GM19328 (cell line): ENCODE measurements at regions not wholly inside any gene's neighbourhood (a gene's known extent, or its start where the extent isn't known, plus 50 kb on each side); places are given as distances from the start of the nearest gene placed in this dataset.
"Not testable (repeated sequence)": the region's sequence is repeated elsewhere in the genome, so short reads cannot be mapped to it uniquely, and the experiment has no call there.

Experiments
- ATAC-seq: cut with Tn5 transposase; IDR thresholded peaks from one replicate; pipeline ENCODE4 v1.9.1; 2021; ENCODE audit warnings: mild to moderate bottlenecking, moderate library complexity; ENCODE audit not compliant: unreplicated experiment

- ATAC-seq = no peak
These were observed 55.1 kb upstream of the SEC24B start for GRCh38 chr4:109378511-109378910.

DNA sequence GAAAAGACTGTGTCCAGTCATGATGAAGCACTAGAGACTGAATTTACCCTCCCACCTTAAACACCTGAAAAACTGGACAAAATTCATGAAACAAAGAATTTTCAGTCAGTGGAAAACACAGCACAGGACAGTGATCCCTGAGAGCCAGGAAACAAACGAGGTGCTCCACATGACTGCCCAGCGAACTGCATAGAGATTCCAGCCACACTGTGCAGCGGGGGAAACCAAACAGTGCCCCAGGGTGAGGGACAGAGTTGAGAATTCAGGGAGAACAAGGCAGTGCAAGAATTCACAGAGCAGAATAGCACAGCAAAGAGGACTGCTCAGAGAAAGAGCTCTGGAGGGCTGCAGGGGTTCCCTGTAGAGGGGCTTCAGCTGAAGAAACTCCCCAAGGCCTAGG, 55.5 kb upstream of the SEC24B start:
- ATAC-seq = no peak

DNA sequence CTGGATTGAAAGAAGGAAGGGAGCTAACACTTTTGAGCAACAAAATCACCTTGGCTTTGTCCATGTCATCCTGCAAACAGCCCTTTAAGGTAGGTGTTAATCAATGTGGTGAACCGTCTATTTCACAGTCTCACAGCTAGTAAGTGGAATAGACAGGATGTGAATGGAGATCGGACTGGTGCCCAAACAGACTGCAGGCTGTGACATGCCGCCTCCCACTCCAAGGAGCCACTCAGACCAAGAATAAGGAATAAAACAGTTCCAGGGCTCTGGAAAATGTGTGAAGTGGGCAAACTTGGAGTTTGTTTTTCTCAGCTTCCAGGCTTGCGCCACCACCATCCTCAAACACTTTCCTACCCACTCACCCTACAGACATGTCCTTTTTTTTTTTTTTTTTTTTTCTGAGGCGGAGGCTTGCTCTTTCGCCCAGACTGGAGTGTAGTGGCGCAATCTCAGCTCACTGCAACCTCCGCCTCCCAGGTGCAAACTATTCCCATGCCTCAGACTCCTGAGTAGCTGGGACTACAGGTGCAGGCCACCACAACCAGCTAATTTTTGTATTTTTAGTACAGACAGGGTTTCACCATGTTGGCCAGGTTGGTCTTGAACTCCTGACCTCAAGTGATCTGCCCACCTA, 57.7 kb upstream of the SEC24B start:
- no peak for ATAC-seq

- ATAC-seq = no peak
These were observed 65.0 kb upstream of the SEC24B start for GRCh38 chr4:109368661-109369060.

DNA sequence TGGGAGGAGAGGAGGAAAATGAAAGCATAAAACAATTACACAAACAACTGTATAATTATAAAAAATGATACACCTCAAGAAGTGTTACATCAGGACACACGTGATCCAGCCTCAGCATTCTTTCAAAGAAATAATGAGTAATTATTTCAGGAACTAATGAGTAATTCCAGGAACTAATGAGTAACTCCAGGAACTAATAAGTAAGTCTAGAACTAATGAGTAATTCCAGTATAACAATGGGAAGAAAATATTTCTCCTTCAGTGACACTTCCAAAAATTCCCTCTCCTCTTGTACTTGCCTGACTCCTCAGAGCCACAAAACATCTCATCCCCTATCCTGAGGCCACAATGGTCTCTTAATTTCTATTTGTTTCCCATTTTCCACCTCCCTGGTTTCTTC, 63.5 kb upstream of the COL25A1 start:
- ATAC-seq = no peak

- not testable (repeated sequence) for ATAC-seq
These were observed 62.8 kb upstream of the COL25A1 start for GRCh38 chr4:109365297-109365696.

- peak; percentile 46 for ATAC-seq
These were observed 56.7 kb upstream of the COL25A1 start for GRCh38 chr4:109359040-109359646.

DNA sequence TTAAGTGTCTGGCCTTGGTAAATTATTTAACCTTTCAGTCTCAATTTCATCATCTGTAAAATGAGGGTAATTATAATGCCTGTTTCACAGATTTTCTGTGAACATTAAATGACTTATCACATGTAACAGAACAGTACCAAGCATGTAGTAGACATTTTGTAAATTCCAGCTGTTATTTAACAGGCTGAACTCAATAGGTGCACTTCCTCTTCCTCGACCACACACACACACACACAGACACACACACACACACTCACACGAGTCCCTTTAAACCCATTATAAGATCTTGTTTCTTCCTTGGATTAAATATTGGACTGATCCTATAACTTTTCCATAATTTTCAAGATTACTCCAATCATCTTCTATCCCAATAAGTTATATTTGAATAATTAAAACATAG, 53.4 kb upstream of the COL25A1 start:
- ATAC-seq = no peak

GRCh38 chr4:109352941-109353340, 50.5 kb upstream of the COL25A1 start:
- no peak for ATAC-seq
